ENCODE measurements at regions not wholly inside any gene's neighbourhood (a gene's known extent, or its start where the extent isn't known, plus 50 kb on each side); places are given as distances from the start of the nearest gene placed in this dataset.

GRCh38 chr2:40797120-40797519 is 345.2 kb upstream of the SLC8A1 start:
- Histone ChIP-seq H4K20me1 (ENCODE audit: insufficient read depth, low read length) (no peaks in the 10 kb centered on the region), H3K4me1 (ENCODE audit: insufficient read depth, low read length) (no peaks in the 10 kb centered on the region), H3K9ac (ENCODE audit: low read length) (no peak overlapping the region), H3K9me3 (ENCODE audit: insufficient read depth, low read depth, low read length) (no peaks in the 10 kb centered on the region), H3K27me3 (ENCODE audit: insufficient read depth, low read length) (no peaks in the 10 kb centered on the region), H3K36me3 (ENCODE audit: insufficient read depth, low read length) (no peaks in the 10 kb centered on the region), H3K27ac (ENCODE audit: low read depth, low read length) (no peak overlapping the region), H3K4me2 (ENCODE audit: low read length) (no peak overlapping the region), H3K4me3 (ENCODE audit: insufficient read depth, low read depth, low read length) (no peak overlapping the region), H2AFZ (ENCODE audit: low read depth, low read length) (no peak overlapping the region), H3K79me2 (ENCODE audit: insufficient read depth, low read length) (no peaks in the 10 kb centered on the region)
- DNase-seq (ENCODE audit: low read depth) (peak; percentile 18), FAIRE-seq (no peak)
- no peaks in the 10 kb centered on the region for H3K4me1 Mint-ChIP-seq (ENCODE audit: low read depth, unreplicated experiment)
- no peaks in the 10 kb centered on the region for H3K9me3 Mint-ChIP-seq (ENCODE audit: unreplicated experiment)
- no peak overlapping the region for H3K4me3 Mint-ChIP-seq (ENCODE audit: unreplicated experiment)
- H3K36me3 Mint-ChIP-seq (ENCODE audit: low read depth, unreplicated experiment): no peaks in the 10 kb centered on the region
- H3K27me3 Mint-ChIP-seq (ENCODE audit: low read depth, unreplicated experiment): no peaks in the 10 kb centered on the region
- TF ChIP-seq EZH2 (IDR thresholded peaks at IDR 0.05; ENCODE audit: insufficient read depth, low read length): no peak
- TF ChIP-seq, protein P1, sequence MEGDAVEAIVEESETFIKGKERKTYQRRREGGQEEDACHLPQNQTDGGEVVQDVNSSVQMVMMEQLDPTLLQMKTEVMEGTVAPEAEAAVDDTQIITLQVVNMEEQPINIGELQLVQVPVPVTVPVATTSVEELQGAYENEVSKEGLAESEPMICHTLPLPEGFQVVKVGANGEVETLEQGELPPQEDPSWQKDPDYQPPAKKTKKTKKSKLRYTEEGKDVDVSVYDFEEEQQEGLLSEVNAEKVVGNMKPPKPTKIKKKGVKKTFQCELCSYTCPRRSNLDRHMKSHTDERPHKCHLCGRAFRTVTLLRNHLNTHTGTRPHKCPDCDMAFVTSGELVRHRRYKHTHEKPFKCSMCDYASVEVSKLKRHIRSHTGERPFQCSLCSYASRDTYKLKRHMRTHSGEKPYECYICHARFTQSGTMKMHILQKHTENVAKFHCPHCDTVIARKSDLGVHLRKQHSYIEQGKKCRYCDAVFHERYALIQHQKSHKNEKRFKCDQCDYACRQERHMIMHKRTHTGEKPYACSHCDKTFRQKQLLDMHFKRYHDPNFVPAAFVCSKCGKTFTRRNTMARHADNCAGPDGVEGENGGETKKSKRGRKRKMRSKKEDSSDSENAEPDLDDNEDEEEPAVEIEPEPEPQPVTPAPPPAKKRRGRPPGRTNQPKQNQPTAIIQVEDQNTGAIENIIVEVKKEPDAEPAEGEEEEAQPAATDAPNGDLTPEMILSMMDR (IDR thresholded peaks at IDR 0.05; ENCODE audit: insufficient read depth, low read depth, low read length): no peak
- no peak overlapping the region for H3K27ac Mint-ChIP-seq (ENCODE audit: unreplicated experiment)

- Histone ChIP-seq H3K36me3 (ENCODE audit: insufficient read depth, low read length) (no peaks in the 10 kb centered on the region), H3K27ac (ENCODE audit: low read depth, low read length) (no peak overlapping the region), H4K20me1 (ENCODE audit: insufficient read depth, low read length) (no peaks in the 10 kb centered on the region), H3K4me2 (ENCODE audit: low read length) (no peak overlapping the region), H3K9ac (ENCODE audit: low read length) (no peak overlapping the region), H3K9me3 (ENCODE audit: insufficient read depth, low read depth, low read length) (no peaks in the 10 kb centered on the region), H3K4me3 (ENCODE audit: insufficient read depth, low read depth, low read length) (no peak overlapping the region), H2AFZ (ENCODE audit: low read depth, low read length) (no peak overlapping the region), H3K27me3 (ENCODE audit: insufficient read depth, low read length) (no peaks in the 10 kb centered on the region), H3K4me1 (ENCODE audit: insufficient read depth, low read length) (no peaks in the 10 kb centered on the region), H3K79me2 (ENCODE audit: insufficient read depth, low read length) (no peaks in the 10 kb centered on the region)
- H3K27me3 Mint-ChIP-seq (ENCODE audit: low read depth, unreplicated experiment): no peaks in the 10 kb centered on the region
- TF ChIP-seq, protein P1 (IDR thresholded peaks at IDR 0.05; ENCODE audit: insufficient read depth, low read depth, low read length): no peak
- no peak for TF ChIP-seq EZH2 (IDR thresholded peaks at IDR 0.05; ENCODE audit: insufficient read depth, low read length)
- H3K9me3 Mint-ChIP-seq (ENCODE audit: unreplicated experiment): no peaks in the 10 kb centered on the region
- no peaks in the 10 kb centered on the region for H3K4me1 Mint-ChIP-seq (ENCODE audit: low read depth, unreplicated experiment)
- no peak for DNase-seq (ENCODE audit: low read depth)
- no peaks in the 10 kb centered on the region for H3K36me3 Mint-ChIP-seq (ENCODE audit: low read depth, unreplicated experiment)
- FAIRE-seq: no peak
- H3K4me3 Mint-ChIP-seq (ENCODE audit: unreplicated experiment): no peak overlapping the region
- H3K27ac Mint-ChIP-seq (ENCODE audit: unreplicated experiment): no peak overlapping the region
These were observed 352.0 kb upstream of the SLC8A1 start for GRCh38 chr2:40803900-40804299.

DNA sequence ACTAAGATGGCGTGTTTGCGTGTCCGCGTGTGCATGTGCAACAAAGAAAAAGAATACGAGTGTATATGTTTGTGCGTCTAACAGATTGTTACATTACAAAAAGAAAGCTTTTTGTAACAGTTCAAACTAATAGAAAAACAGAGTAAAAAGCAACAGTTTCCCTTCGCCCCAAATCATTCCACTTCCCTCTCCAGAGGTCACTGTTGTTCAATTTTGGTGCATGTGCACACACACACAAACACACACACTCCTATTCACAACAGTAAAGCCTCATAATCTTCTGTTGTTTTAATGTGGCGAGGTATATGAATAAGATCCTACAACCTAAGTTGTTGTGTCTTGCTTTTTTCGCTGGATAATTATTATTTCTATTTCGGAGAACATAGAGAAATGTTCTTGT is 357.3 kb upstream of the SLC8A1 start:
- Histone ChIP-seq H4K20me1 (ENCODE audit: insufficient read depth, low read length) (no peaks in the 10 kb centered on the region), H3K27ac (ENCODE audit: low read depth, low read length) (no peak overlapping the region), H3K36me3 (ENCODE audit: insufficient read depth, low read length) (no peaks in the 10 kb centered on the region), H3K79me2 (ENCODE audit: insufficient read depth, low read length) (no peaks in the 10 kb centered on the region), H3K27me3 (ENCODE audit: insufficient read depth, low read length) (no peaks in the 10 kb centered on the region), H2AFZ (ENCODE audit: low read depth, low read length) (no peak overlapping the region), H3K9ac (ENCODE audit: low read length) (no peak overlapping the region), H3K4me1 (ENCODE audit: insufficient read depth, low read length) (no peaks in the 10 kb centered on the region), H3K4me3 (ENCODE audit: insufficient read depth, low read depth, low read length) (no peak overlapping the region), H3K4me2 (ENCODE audit: low read length) (no peak overlapping the region), H3K9me3 (ENCODE audit: insufficient read depth, low read depth, low read length) (no peaks in the 10 kb centered on the region)
- Mint-ChIP-seq H3K4me1 (ENCODE audit: low read depth, unreplicated experiment) (no peaks in the 10 kb centered on the region), H3K9me3 (ENCODE audit: unreplicated experiment) (no peaks in the 10 kb centered on the region), H3K4me3 (ENCODE audit: unreplicated experiment) (no peak overlapping the region), H3K27me3 (ENCODE audit: low read depth, unreplicated experiment) (no peaks in the 10 kb centered on the region), H3K36me3 (ENCODE audit: low read depth, unreplicated experiment) (no peaks in the 10 kb centered on the region), H3K27ac (ENCODE audit: unreplicated experiment) (no peak overlapping the region)
- DNase-seq (ENCODE audit: low read depth) (no peak), FAIRE-seq (no peak)
- TF ChIP-seq, protein P1 (IDR thresholded peaks at IDR 0.05; ENCODE audit: insufficient read depth, low read depth, low read length): no peak
- TF ChIP-seq EZH2 (IDR thresholded peaks at IDR 0.05; ENCODE audit: insufficient read depth, low read length): no peak

Data from astrocyte (in vitro differentiated cells and primary cell).